GM11168 (cell line): ENCODE measurements at regions not wholly inside any gene's neighbourhood (a gene's known extent, or its start where the extent isn't known, plus 50 kb on each side); places are given as distances from the start of the nearest gene placed in this dataset.
"Not testable (repeated sequence)": the region's sequence is repeated elsewhere in the genome, so short reads cannot be mapped to it uniquely, and the experiment has no call there.

Experiments
- in situ Hi-C: fragments of 300-500 bp; cut with MboI; formaldehyde crosslinking; loops from one replicate; pipeline ENCODE4 v1.12.0; 2022; ENCODE audit warnings: low sequenced_read_pairs; ENCODE audit not compliant: unreplicated experiment

GRCh38 chr2:226487573-226487972 lies 312.0 kb downstream of the IRS1 start:
- in situ Hi-C loops = no loop called here

- in situ Hi-C loops = no loop called here
Measured at GRCh38 chr2:226483745-226484619, 315.6 kb downstream of the IRS1 start.

- in situ Hi-C loops = no loop called here
Measured at GRCh38 chr2:226483143-226483542, 316.5 kb downstream of the IRS1 start.

- in situ Hi-C loops = no loop called here
Measured at GRCh38 chr2:226478109-226478809, 321.4 kb downstream of the IRS1 start.

- in situ Hi-C loops = no loop called here
Measured at GRCh38 chr2:226477221-226478108, 322.2 kb downstream of the IRS1 start.

- in situ Hi-C loops = no loop called here
Measured at GRCh38 chr2:226475650-226476049, 324.0 kb downstream of the IRS1 start.

GRCh38 chr2:226474131-226474530 lies 325.5 kb downstream of the IRS1 start:
- in situ Hi-C loops = no loop called here

- in situ Hi-C loops = no loop called here
Measured at GRCh38 chr2:226471987-226472470, 327.6 kb downstream of the IRS1 start.

GRCh38 chr2:226467633-226468032 lies 332.0 kb downstream of the IRS1 start:
- in situ Hi-C loops = no loop called here

- in situ Hi-C loops = no loop called here
Measured at GRCh38 chr2:226467221-226467620, 332.4 kb downstream of the IRS1 start.

- in situ Hi-C loops = no loop called here
Measured at GRCh38 chr2:226466589-226466988, 333.0 kb downstream of the IRS1 start.

- in situ Hi-C loops = no loop called here
Measured at GRCh38 chr2:226466124-226466523, 333.5 kb downstream of the IRS1 start.

- in situ Hi-C loops = no loop called here
Measured at GRCh38 chr2:226464380-226464779, 335.2 kb downstream of the IRS1 start.

- in situ Hi-C loops = no loop called here
Measured at GRCh38 chr2:226463154-226463553, 336.5 kb downstream of the IRS1 start.

GRCh38 chr2:226461981-226462380 lies 337.6 kb downstream of the IRS1 start:
- in situ Hi-C loops = no loop called here

GRCh38 chr2:226456144-226456543 lies 343.5 kb downstream of the IRS1 start:
- in situ Hi-C loops = not testable (repeated sequence)

GRCh38 chr2:226452768-226453167 lies 346.9 kb downstream of the IRS1 start:
- in situ Hi-C loops = no loop called here

- in situ Hi-C loops = no loop called here
Measured at GRCh38 chr2:226451486-226451885, 348.1 kb downstream of the IRS1 start.

- in situ Hi-C loops = no loop called here
Measured at GRCh38 chr2:226450141-226450540, 349.5 kb downstream of the IRS1 start.
